ENCODE measurements at regions not wholly inside any gene's neighbourhood (a gene's known extent, or its start where the extent isn't known, plus 50 kb on each side); places are given as distances from the start of the nearest gene placed in this dataset.

DNA sequence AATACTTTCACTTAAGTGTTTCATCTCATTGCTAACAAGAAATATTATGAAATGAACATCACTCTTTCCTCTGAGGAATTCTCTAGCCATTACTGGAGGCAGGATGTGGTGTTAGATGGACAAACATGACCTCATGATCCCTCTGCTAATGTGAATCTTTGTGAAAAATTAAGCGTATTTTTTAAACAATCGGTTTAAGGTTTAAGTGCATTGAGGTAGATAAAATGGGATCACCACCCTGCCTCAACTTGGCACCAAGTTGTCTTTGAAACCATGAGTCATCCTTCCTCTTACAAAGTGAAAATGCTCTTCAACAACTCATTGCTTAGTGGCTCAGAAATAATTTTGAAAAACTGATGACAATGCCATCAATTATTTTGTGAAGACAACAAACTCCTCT is 76.0 kb upstream of the DCBLD2 start:
- Histone ChIP-seq H3K4me1 (no peaks in the 10 kb centered on the region), H3K9me3 (no peaks in the 10 kb centered on the region), H3K27me3 (replicated peaks; ENCODE audit: control insufficient read depth, insufficient read depth, low read length) (no peaks in the 10 kb centered on the region), H3K36me3 (ENCODE audit: control insufficient read depth, insufficient read depth, low read length) (no peaks in the 10 kb centered on the region), H3K4me3 (ENCODE audit: low read depth, low read length) (no peak overlapping the region)
- CTCF ChIA-PET: no interaction called here
- no peak for DNase-seq
- H3K27me3 Mint-ChIP-seq (ENCODE audit: insufficient read depth, unreplicated experiment): peaks cover 3% of the 10 kb centered on the region
- TF ChIP-seq, protein P1, sequence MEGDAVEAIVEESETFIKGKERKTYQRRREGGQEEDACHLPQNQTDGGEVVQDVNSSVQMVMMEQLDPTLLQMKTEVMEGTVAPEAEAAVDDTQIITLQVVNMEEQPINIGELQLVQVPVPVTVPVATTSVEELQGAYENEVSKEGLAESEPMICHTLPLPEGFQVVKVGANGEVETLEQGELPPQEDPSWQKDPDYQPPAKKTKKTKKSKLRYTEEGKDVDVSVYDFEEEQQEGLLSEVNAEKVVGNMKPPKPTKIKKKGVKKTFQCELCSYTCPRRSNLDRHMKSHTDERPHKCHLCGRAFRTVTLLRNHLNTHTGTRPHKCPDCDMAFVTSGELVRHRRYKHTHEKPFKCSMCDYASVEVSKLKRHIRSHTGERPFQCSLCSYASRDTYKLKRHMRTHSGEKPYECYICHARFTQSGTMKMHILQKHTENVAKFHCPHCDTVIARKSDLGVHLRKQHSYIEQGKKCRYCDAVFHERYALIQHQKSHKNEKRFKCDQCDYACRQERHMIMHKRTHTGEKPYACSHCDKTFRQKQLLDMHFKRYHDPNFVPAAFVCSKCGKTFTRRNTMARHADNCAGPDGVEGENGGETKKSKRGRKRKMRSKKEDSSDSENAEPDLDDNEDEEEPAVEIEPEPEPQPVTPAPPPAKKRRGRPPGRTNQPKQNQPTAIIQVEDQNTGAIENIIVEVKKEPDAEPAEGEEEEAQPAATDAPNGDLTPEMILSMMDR (IDR thresholded peaks at IDR 0.05; ENCODE audit: insufficient read depth in 1 of 2, low read depth in 1 of 2, low read length in 1 of 2, severe bottlenecking in 1 of 2, unreplicated experiment in 1 of 2): no peak
- H3K9me3 Mint-ChIP-seq (ENCODE audit: unreplicated experiment): no peaks in the 10 kb centered on the region
- intact Hi-C loops (cut with micrococcal nuclease; ENCODE audit: unreplicated experiment): loop anchor here (2.0 kb wide), 1 partner anchor 15 kb away; no protein-coding TSS in a partner anchor
- no peak overlapping the region for H3K27ac Mint-ChIP-seq (ENCODE audit: unreplicated experiment)
- H3K4me1 Mint-ChIP-seq (ENCODE audit: low read depth, unreplicated experiment): no peaks in the 10 kb centered on the region
- POLR2A ChIA-PET: no interaction called here
- BruUV-seq (replicated peaks): no TSS peak
- no peak overlapping the region for H3K4me3 Mint-ChIP-seq (ENCODE audit: unreplicated experiment)
- no peaks in the 10 kb centered on the region for H3K36me3 Mint-ChIP-seq (ENCODE audit: insufficient read depth, unreplicated experiment)

DNA sequence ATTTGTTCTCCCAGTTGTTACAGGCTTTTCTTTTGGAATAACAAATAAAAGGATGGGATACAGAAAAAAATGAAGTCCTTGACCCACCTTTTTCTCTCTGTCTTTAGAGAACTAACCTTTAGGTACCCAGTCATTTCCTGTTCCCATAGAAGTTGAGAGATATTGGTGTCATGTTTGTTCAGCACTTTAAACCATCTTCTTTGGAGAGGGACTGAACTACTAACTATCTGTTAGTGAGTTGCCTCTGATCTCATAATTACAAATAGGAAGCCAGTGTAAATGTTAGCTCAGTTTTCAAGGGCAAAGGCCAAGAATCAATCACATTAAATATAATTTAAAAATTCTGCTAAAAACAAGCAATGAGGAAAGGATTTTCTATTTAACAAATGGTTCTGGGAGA is 72.9 kb upstream of the DCBLD2 start:
- Mint-ChIP-seq H3K27me3 (ENCODE audit: insufficient read depth, unreplicated experiment) (no peaks in the 10 kb centered on the region), H3K27ac (ENCODE audit: unreplicated experiment) (no peak overlapping the region), H3K9me3 (ENCODE audit: unreplicated experiment) (no peaks in the 10 kb centered on the region), H3K4me1 (ENCODE audit: low read depth, unreplicated experiment) (no peaks in the 10 kb centered on the region), H3K4me3 (ENCODE audit: unreplicated experiment) (no peak overlapping the region), H3K36me3 (ENCODE audit: insufficient read depth, unreplicated experiment) (no peaks in the 10 kb centered on the region)
- no peaks in the 10 kb centered on the region for H3K27me3 ChIP-seq (replicated peaks; ENCODE audit: control insufficient read depth, insufficient read depth, low read length)
- no peaks in the 10 kb centered on the region for H3K4me1 ChIP-seq
- TF ChIP-seq, protein P1 (IDR thresholded peaks at IDR 0.05; ENCODE audit: insufficient read depth in 1 of 2, low read depth in 1 of 2, low read length in 1 of 2, severe bottlenecking in 1 of 2, unreplicated experiment in 1 of 2): no peak
- ChIA-PET CTCF (no interaction called here), POLR2A (no interaction called here)
- H3K36me3 ChIP-seq (ENCODE audit: control insufficient read depth, insufficient read depth, low read length): no peaks in the 10 kb centered on the region
- intact Hi-C loops (cut with micrococcal nuclease; ENCODE audit: unreplicated experiment): no loop called here
- no peak overlapping the region for H3K4me3 ChIP-seq (ENCODE audit: low read depth, low read length)
- no peak for DNase-seq
- no peaks in the 10 kb centered on the region for H3K9me3 ChIP-seq
- BruUV-seq (replicated peaks): no TSS peak

- Mint-ChIP-seq H3K4me3 (ENCODE audit: unreplicated experiment) (no peak overlapping the region), H3K36me3 (ENCODE audit: insufficient read depth, unreplicated experiment) (no peaks in the 10 kb centered on the region), H3K27ac (ENCODE audit: unreplicated experiment) (no peak overlapping the region), H3K4me1 (ENCODE audit: low read depth, unreplicated experiment) (no peaks in the 10 kb centered on the region), H3K27me3 (ENCODE audit: insufficient read depth, unreplicated experiment) (no peaks in the 10 kb centered on the region), H3K9me3 (ENCODE audit: unreplicated experiment) (no peaks in the 10 kb centered on the region)
- BruUV-seq (replicated peaks): no TSS peak
- TF ChIP-seq, protein P1 (IDR thresholded peaks at IDR 0.05; ENCODE audit: insufficient read depth in 1 of 2, low read depth in 1 of 2, low read length in 1 of 2, severe bottlenecking in 1 of 2, unreplicated experiment in 1 of 2): no peak
- intact Hi-C loops (cut with micrococcal nuclease; ENCODE audit: unreplicated experiment): no loop called here
- no peaks in the 10 kb centered on the region for H3K9me3 ChIP-seq
- no peak for DNase-seq
- ChIA-PET CTCF (no interaction called here), POLR2A (no interaction called here)
- H3K36me3 ChIP-seq (ENCODE audit: control insufficient read depth, insufficient read depth, low read length): no peaks in the 10 kb centered on the region
- no peak overlapping the region for H3K4me3 ChIP-seq (ENCODE audit: low read depth, low read length)
- no peaks in the 10 kb centered on the region for H3K4me1 ChIP-seq
- H3K27me3 ChIP-seq (replicated peaks; ENCODE audit: control insufficient read depth, insufficient read depth, low read length): no peaks in the 10 kb centered on the region
These were observed 71.2 kb upstream of the DCBLD2 start for GRCh38 chr3:98972720-98973119.

Data from Caco-2 (cell line).